Suppressor macrophage treated with lipopolysaccharide for 1 hour (primary cell): ENCODE measurements at regions not wholly inside any gene's neighbourhood (a gene's known extent, or its start where the extent isn't known, plus 50 kb on each side); places are given as distances from the start of the nearest gene placed in this dataset.
"Not testable (repeated sequence)": the region's sequence is repeated elsewhere in the genome, so short reads cannot be mapped to it uniquely, and the experiment has no call there.

Experiments
- DNase-seq, 3 donors: peaks; one replicate each; pipeline ENCODE4 v3.0.0-alpha.2; 2020 to 2022

GRCh38 chr21:6096560-6097424 is 4424.6 kb upstream of the TPTE start:
- DNase-seq, result not testable (repeated sequence)

- not testable (repeated sequence) for DNase-seq
These were observed 4423.6 kb upstream of the TPTE start for GRCh38 chr21:6097736-6098135.

GRCh38 chr21:6098191-6098935 is 4423.0 kb upstream of the TPTE start:
- DNase-seq, result not testable (repeated sequence)

GRCh38 chr21:6101588-6101987 is 4419.8 kb upstream of the TPTE start:
- not testable (repeated sequence) for DNase-seq

GRCh38 chr21:6104546-6104945 is 4416.8 kb upstream of the TPTE start:
- not testable (repeated sequence) for DNase-seq

GRCh38 chr21:6106686-6107567 is 4414.5 kb upstream of the TPTE start:
- DNase-seq, result not testable (repeated sequence)

GRCh38 chr21:6108894-6109293 is 4412.5 kb upstream of the TPTE start:
- not testable (repeated sequence) for DNase-seq

- peak; percentile 0 to 5 (median 3) for DNase-seq
These were observed 4411.6 kb upstream of the TPTE start for GRCh38 chr21:6109774-6110173.

GRCh38 chr21:6110716-6111343 is 4410.6 kb upstream of the TPTE start:
- not testable (repeated sequence) for DNase-seq

- DNase-seq, result not testable (repeated sequence)
These were observed 4410.0 kb upstream of the TPTE start for GRCh38 chr21:6111354-6111753.

GRCh38 chr21:6118336-6118735 is 4403.0 kb upstream of the TPTE start:
- not testable (repeated sequence) for DNase-seq

GRCh38 chr21:6120863-6121262 is 4400.5 kb upstream of the TPTE start:
- DNase-seq, result not testable (repeated sequence)

- DNase-seq, result not testable (repeated sequence)
These were observed 4398.8 kb upstream of the TPTE start for GRCh38 chr21:6122629-6123028.

- DNase-seq, result not testable (repeated sequence)
These were observed 4398.2 kb upstream of the TPTE start for GRCh38 chr21:6123224-6123623.

GRCh38 chr21:6125549-6126240 is 4395.7 kb upstream of the TPTE start:
- peak in 1 of 3 donors; percentile 6 for DNase-seq

GRCh38 chr21:6126976-6127732 is 4394.2 kb upstream of the TPTE start:
- not testable (repeated sequence) for DNase-seq

GRCh38 chr21:6130734-6131133 is 4390.6 kb upstream of the TPTE start:
- DNase-seq, result not testable (repeated sequence)

GRCh38 chr21:6133373-6133772 is 4388.0 kb upstream of the TPTE start:
- not testable (repeated sequence) for DNase-seq

GRCh38 chr21:6133852-6134630 is 4387.3 kb upstream of the TPTE start:
- DNase-seq, result not testable (repeated sequence)

GRCh38 chr21:6136732-6137131 is 4384.7 kb upstream of the TPTE start:
- DNase-seq, result not testable (repeated sequence)
